ENCODE measurements at regions not wholly inside any gene's neighbourhood (a gene's known extent, or its start where the extent isn't known, plus 50 kb on each side); places are given as distances from the start of the nearest gene placed in this dataset.

DNA sequence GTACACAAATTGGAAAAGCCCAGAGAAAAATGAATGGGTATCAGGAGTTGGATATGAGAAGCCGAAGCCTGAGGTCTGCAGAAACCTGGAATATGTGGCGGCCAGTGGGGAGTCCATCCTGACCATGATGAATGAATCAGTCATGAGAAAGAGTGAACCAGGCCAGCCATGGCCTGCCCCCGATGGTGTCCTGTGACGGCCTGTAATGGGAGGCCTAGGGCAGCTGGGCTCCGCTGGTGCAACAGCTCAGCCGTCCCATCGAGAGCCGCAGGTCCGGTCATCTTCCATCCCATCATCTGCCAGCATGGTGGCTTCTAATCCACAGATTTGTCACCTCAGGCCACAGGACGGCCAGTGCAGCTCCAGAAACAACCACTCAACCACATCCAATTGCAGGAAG is 116.4 kb downstream of the PDCL3 start:
- POLR2A ChIA-PET, result no interaction called here

GRCh38 chr2:100682536-100682935 is 119.7 kb downstream of the PDCL3 start:
- H2AFZ ChIP-seq (ENCODE audit: low read depth, low read length), result no peak overlapping the region
- CTCF ChIA-PET, result no interaction called here
- POLR2A ChIA-PET, result no interaction called here
- no peaks in the 10 kb centered on the region for H3K4me1 ChIP-seq (ENCODE audit: control insufficient read depth, extremely low read depth, insufficient read depth, low read length)
- no peaks in the 10 kb centered on the region for H3K9me1 ChIP-seq (replicated peaks; ENCODE audit: control insufficient read depth, extremely low read depth, insufficient read depth, low read length)
- no peak overlapping the region for H3K4me3 ChIP-seq (replicated peaks in 1 of 3; ENCODE audit: insufficient read depth in 1 of 3, low read depth in 1 of 3, low read length in 3 of 3)
- H3K27me3 ChIP-seq (ENCODE audit: control insufficient read depth in 2 of 2, insufficient read depth in 2 of 2, low read length in 2 of 2), result peaks cover 9 to 35% of the 10 kb centered on the region in 2 experiments
- no TSS peak for BruUV-seq (replicated peaks)
- H3K79me2 ChIP-seq (ENCODE audit: control insufficient read depth, insufficient read depth, low read length), result no peaks in the 10 kb centered on the region
- no peak overlapping the region for H3K4me2 ChIP-seq (ENCODE audit: insufficient read depth, low read length)
- no peak overlapping the region for H3K27ac ChIP-seq (ENCODE audit: insufficient read depth, low read depth, low read length)
- intact Hi-C loops (cut with micrococcal nuclease), result no loop called here
- H3K9ac ChIP-seq (replicated peaks; ENCODE audit: extremely low read depth, insufficient read depth, low read length), result no peak overlapping the region
- DNase-seq (ENCODE audit: low read depth, low spot score), result no peak
- no peak for TF ChIP-seq GATA2 (IDR thresholded peaks at IDR 0.05; ENCODE audit: insufficient read depth, insufficient read length, low read depth, low read length)
- TF ChIP-seq POLR2AphosphoS5 (IDR thresholded peaks at IDR 0.05; ENCODE audit: insufficient read depth, low read depth, low read length), result no peak
- TF ChIP-seq FOS (IDR thresholded peaks at IDR 0.05; ENCODE audit: borderline replicate concordance, insufficient read depth, low read length), result no peak
- no peak for TF ChIP-seq MAX (IDR thresholded peaks at IDR 0.05; ENCODE audit: insufficient read depth, insufficient read length)
- TF ChIP-seq, protein P1, sequence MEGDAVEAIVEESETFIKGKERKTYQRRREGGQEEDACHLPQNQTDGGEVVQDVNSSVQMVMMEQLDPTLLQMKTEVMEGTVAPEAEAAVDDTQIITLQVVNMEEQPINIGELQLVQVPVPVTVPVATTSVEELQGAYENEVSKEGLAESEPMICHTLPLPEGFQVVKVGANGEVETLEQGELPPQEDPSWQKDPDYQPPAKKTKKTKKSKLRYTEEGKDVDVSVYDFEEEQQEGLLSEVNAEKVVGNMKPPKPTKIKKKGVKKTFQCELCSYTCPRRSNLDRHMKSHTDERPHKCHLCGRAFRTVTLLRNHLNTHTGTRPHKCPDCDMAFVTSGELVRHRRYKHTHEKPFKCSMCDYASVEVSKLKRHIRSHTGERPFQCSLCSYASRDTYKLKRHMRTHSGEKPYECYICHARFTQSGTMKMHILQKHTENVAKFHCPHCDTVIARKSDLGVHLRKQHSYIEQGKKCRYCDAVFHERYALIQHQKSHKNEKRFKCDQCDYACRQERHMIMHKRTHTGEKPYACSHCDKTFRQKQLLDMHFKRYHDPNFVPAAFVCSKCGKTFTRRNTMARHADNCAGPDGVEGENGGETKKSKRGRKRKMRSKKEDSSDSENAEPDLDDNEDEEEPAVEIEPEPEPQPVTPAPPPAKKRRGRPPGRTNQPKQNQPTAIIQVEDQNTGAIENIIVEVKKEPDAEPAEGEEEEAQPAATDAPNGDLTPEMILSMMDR (IDR thresholded peaks at IDR 0.05; ENCODE audit: extremely low read depth in 1 of 2, insufficient read depth in 1 of 2, low read depth in 1 of 2, low read length in 2 of 2), result no peak
- no peak for TF ChIP-seq JUN (IDR thresholded peaks at IDR 0.05; ENCODE audit: borderline replicate concordance, insufficient read depth, insufficient read length, low read depth)
- TF ChIP-seq POLR2A (IDR thresholded peaks at IDR 0.05; ENCODE audit: low read depth, low read length), result no peak
- no peak for TF ChIP-seq MYC (IDR thresholded peaks at IDR 0.05; ENCODE audit: low read depth, low read length)
- no peak for TF ChIP-seq EZH2 (IDR thresholded peaks at IDR 0.05; ENCODE audit: borderline replicate concordance, low read depth, low read length, severe bottlenecking)
- H3K9me3 ChIP-seq (replicated peaks; ENCODE audit: control insufficient read depth, insufficient read depth, low read length), result no peaks in the 10 kb centered on the region
- dilution Hi-C loops (cut with MboI; ENCODE audit: extremely low pct_ligation_motif_present, low sequenced_read_pairs), result no loop called here
- no peaks in the 10 kb centered on the region for H4K20me1 ChIP-seq (replicated peaks; ENCODE audit: control insufficient read depth, extremely low read depth, insufficient read depth, low read length)
- H3K36me3 ChIP-seq (ENCODE audit: control insufficient read depth in 2 of 2, extremely low read depth in 1 of 2, insufficient read depth in 2 of 2, low read length in 2 of 2), result no peaks in the 10 kb centered on the region
- no peak for FAIRE-seq

More for the DNA sequence above, 116.4 kb downstream of the PDCL3 start:
- dilution Hi-C loops (cut with MboI; ENCODE audit: extremely low pct_ligation_motif_present, low sequenced_read_pairs), result no loop called here
- TF ChIP-seq MYC (IDR thresholded peaks at IDR 0.05; ENCODE audit: low read depth, low read length) (no peak), GATA2 (IDR thresholded peaks at IDR 0.05; ENCODE audit: insufficient read depth, insufficient read length, low read depth, low read length) (no peak), POLR2AphosphoS5 (IDR thresholded peaks at IDR 0.05; ENCODE audit: insufficient read depth, low read depth, low read length) (no peak), FOS (IDR thresholded peaks at IDR 0.05; ENCODE audit: borderline replicate concordance, insufficient read depth, low read length) (no peak), EZH2 (IDR thresholded peaks at IDR 0.05; ENCODE audit: borderline replicate concordance, low read depth, low read length, severe bottlenecking) (no peak), MAX (IDR thresholded peaks at IDR 0.05; ENCODE audit: insufficient read depth, insufficient read length) (no peak), POLR2A (IDR thresholded peaks at IDR 0.05; ENCODE audit: low read depth, low read length) (no peak)
- Histone ChIP-seq H3K36me3 (ENCODE audit: control insufficient read depth in 2 of 2, extremely low read depth in 1 of 2, insufficient read depth in 2 of 2, low read length in 2 of 2) (no peaks in the 10 kb centered on the region), H3K9me3 (replicated peaks; ENCODE audit: control insufficient read depth, insufficient read depth, low read length) (no peaks in the 10 kb centered on the region), H3K9me1 (replicated peaks; ENCODE audit: control insufficient read depth, extremely low read depth, insufficient read depth, low read length) (no peaks in the 10 kb centered on the region), H2AFZ (ENCODE audit: low read depth, low read length) (no peak overlapping the region), H3K27ac (ENCODE audit: insufficient read depth, low read depth, low read length) (no peak overlapping the region), H4K20me1 (replicated peaks; ENCODE audit: control insufficient read depth, extremely low read depth, insufficient read depth, low read length) (no peaks in the 10 kb centered on the region), H3K9ac (replicated peaks; ENCODE audit: extremely low read depth, insufficient read depth, low read length) (no peak overlapping the region), H3K4me3 (replicated peaks in 1 of 3; ENCODE audit: insufficient read depth in 1 of 3, low read depth in 1 of 3, low read length in 3 of 3) (no peak overlapping the region), H3K79me2 (ENCODE audit: control insufficient read depth, insufficient read depth, low read length) (no peaks in the 10 kb centered on the region), H3K4me1 (ENCODE audit: control insufficient read depth, extremely low read depth, insufficient read depth, low read length) (no peaks in the 10 kb centered on the region), H3K4me2 (ENCODE audit: insufficient read depth, low read length) (no peak overlapping the region), H3K27me3 (ENCODE audit: control insufficient read depth in 2 of 2, insufficient read depth in 2 of 2, low read length in 2 of 2) (peaks cover 6 to 21% of the 10 kb centered on the region in 2 experiments)
- intact Hi-C loops (cut with micrococcal nuclease), result no loop called here
- no TSS peak for BruUV-seq (replicated peaks)
- CTCF ChIA-PET, result no interaction called here
- DNase-seq (ENCODE audit: low read depth, low spot score), result no peak
- no peak for FAIRE-seq
